HCT116 (cell line): ENCODE measurements at regions not wholly inside any gene's neighbourhood (a gene's known extent, or its start where the extent isn't known, plus 50 kb on each side); places are given as distances from the start of the nearest gene placed in this dataset.

Experiments
- ATAC-seq: fragments of 200-7000 bp; cut with Tn5 transposase; 2 replicates; pipeline ENCODE4 v1.9.1; 2020; ENCODE audit warnings: mild to moderate bottlenecking, moderate library complexity
- BruUV-seq: library from RNA; stranded (reverse); fragments of 400-500 nt; replicated peaks from 2 replicates; lab custom pipeline; 2021; lab: Mats Ljungman, UMichigan
- CTCF ChIA-PET: fragments of 300-600 bp; sonication (Branson Sonifier 250); formaldehyde crosslinking; loops from one replicate; lab custom pipeline; 2021; ENCODE audit warnings: antibody characterized with exemption; lab: Charles Lee
- POLR2A ChIA-PET: fragments of 300-600, 350-600 bp; sonication (Branson Sonifier 250); formaldehyde crosslinking; loops from one replicate; lab custom pipeline; 2021; ENCODE audit warnings: antibody characterized with exemption; lab: Charles Lee
- RAD21 ChIA-PET, 2 experiments: fragments of 300-600 bp; sonication (Branson Sonifier 250); formaldehyde crosslinking; loops; one replicate each; lab custom pipeline; 2023; ENCODE audit warnings: low total read pairs in 2 of 2; ENCODE audit not compliant: uncharacterized antibody in 2 of 2, unreplicated experiment in 2 of 2, low non-redundant PET in 1 of 2; lab: Charles Lee
- DNase-seq: peaks from one replicate; pipeline ENCODE4 v3.0.0-alpha.2; 2010; ENCODE audit warnings: low read depth, low spot score
- H2AFZ ChIP-seq: fragments of 200-600 bp; shearing (Covaris generic), sonication (generic); 2 replicates; pipeline ENCODE4 v1.6.1; 2017; ENCODE audit warnings: low read depth, mixed run types, mixed read lengths, antibody characterized with exemption, low read length; ENCODE audit not compliant: poor library complexity, severe bottlenecking
- H3K27ac ChIP-seq: 2 replicates; pipeline ENCODE4 v1.5.1; 2012; ENCODE audit warnings: low read depth, low read length
- H3K27me3 ChIP-seq: fragments of 200-600 bp; sonication (generic); 2 replicates; pipeline ENCODE4 v1.6.1; 2016; ENCODE audit warnings: mixed run types, low read length, mixed read lengths; ENCODE audit not compliant: insufficient read depth
- H3K36me3 ChIP-seq, 2 experiments: fragments of 200-500 bp in 1 of 2; fragments of 200-600 bp in 1 of 2; sonication (Bioruptor generic) in 1 of 2; sonication (generic) in 1 of 2; 2 replicates each; pipeline versions ENCODE4 v1.5.1 to v1.6.1; 2014 to 2016; ENCODE audit warnings: low read length in 2 of 2, inconsistent platforms in 1 of 2, mixed read lengths in 1 of 2, mixed run types in 1 of 2; ENCODE audit not compliant: insufficient read depth in 2 of 2, control insufficient read depth in 1 of 2
- H3K4me1 ChIP-seq, 2 experiments: fragments of 200-600 bp in 1 of 2; sonication (generic) in 1 of 2; 2 replicates each; pipeline versions ENCODE4 v1.5.1 to v1.6.1; 2012 to 2017; ENCODE audit warnings: low read length in 2 of 2, inconsistent platforms in 1 of 2, mild to moderate bottlenecking in 1 of 2, mixed read lengths in 1 of 2, mixed run types in 1 of 2, moderate library complexity in 1 of 2; ENCODE audit not compliant: insufficient read depth in 2 of 2, control insufficient read depth in 1 of 2
- H3K4me2 ChIP-seq: fragments of 200-600 bp; sonication (generic); 2 replicates; pipeline ENCODE4 v1.6.1; 2017; ENCODE audit warnings: mixed run types, low read length, mixed read lengths
- H3K4me3 ChIP-seq, 2 experiments: fragments of 200-600 bp in 1 of 2; sonication (generic) in 1 of 2; replicated peaks in 1 of 2; 2 replicates each; pipeline ENCODE4 v1.5.1; 2011 to 2016; ENCODE audit warnings: low read length in 2 of 2, control low read depth in 1 of 2, low read depth in 1 of 2, mild to moderate bottlenecking in 1 of 2, mixed read lengths in 1 of 2, mixed run types in 1 of 2
- H3K79me2 ChIP-seq: fragments of 200-600 bp; sonication (generic); 2 replicates; pipeline ENCODE4 v1.6.1; 2017; ENCODE audit warnings: mild to moderate bottlenecking, mixed run types, low read length, moderate library complexity, mixed read lengths; ENCODE audit not compliant: insufficient read depth
- H3K9ac ChIP-seq: fragments of 200-600 bp; sonication (generic); 2 replicates; pipeline ENCODE4 v1.6.1; 2016; ENCODE audit warnings: low read length, mixed read lengths
- H3K9me2 ChIP-seq: fragments of 200-600 bp; sonication (generic), shearing (Covaris generic); 2 replicates; pipeline ENCODE4 v1.6.1; 2017; ENCODE audit warnings: mixed run types, mild to moderate bottlenecking, moderate library complexity; ENCODE audit not compliant: insufficient read depth
- H3K9me3 ChIP-seq, 2 experiments: fragments of 200-500 bp in 1 of 2; fragments of 200-600 bp in 1 of 2; sonication (Bioruptor generic) in 1 of 2; sonication (generic) in 1 of 2; 2 replicates each; pipeline ENCODE4 v1.6.1; 2014 to 2017; ENCODE audit warnings: low read length in 2 of 2, mixed read lengths in 2 of 2, inconsistent platforms in 1 of 2, low read depth in 1 of 2, mild to moderate bottlenecking in 1 of 2, mixed run types in 1 of 2, moderate library complexity in 1 of 2; ENCODE audit not compliant: control insufficient read depth in 1 of 2, insufficient read depth in 1 of 2
- H4K20me1 ChIP-seq: fragments of 200-600 bp; sonication (generic), shearing (Covaris generic); 2 replicates; pipeline ENCODE4 v1.6.1; 2017; ENCODE audit warnings: mixed run types, mild to moderate bottlenecking, moderate library complexity; ENCODE audit not compliant: insufficient read depth
- CBX3 ChIP-seq: IDR thresholded peaks from 2 replicates; pipeline ENCODE4 v1.6.1; 2012; ENCODE audit warnings: low read depth
- EGR1 ChIP-seq: IDR thresholded peaks from 2 replicates; pipeline ENCODE4 v1.6.1; 2012; ENCODE audit warnings: low read depth
- ELF1 ChIP-seq: IDR thresholded peaks from 2 replicates; pipeline ENCODE4 v1.6.1; 2012; ENCODE audit warnings: low read depth, borderline replicate concordance
- EZH2 ChIP-seq: fragments of 200-600 bp; sonication (generic); IDR thresholded peaks from 2 replicates; pipeline ENCODE4 v1.6.1; 2017; ENCODE audit warnings: antibody characterized with exemption, mixed run types
- FOSL1 ChIP-seq: IDR thresholded peaks from 2 replicates; pipeline ENCODE4 v1.6.1; 2012; ENCODE audit warnings: low read depth
- JUND ChIP-seq: IDR thresholded peaks from 2 replicates; pipeline ENCODE4 v1.6.1; 2012
- MAX ChIP-seq: IDR thresholded peaks from 2 replicates; pipeline ENCODE4 v1.6.1; 2012
- POLR2A ChIP-seq: IDR thresholded peaks from 2 replicates; pipeline ENCODE4 v1.7.0; 2011; ENCODE audit warnings: borderline replicate concordance; ENCODE audit not compliant: insufficient read depth, insufficient read length; ENCODE audit errors: extremely low read depth
- SIN3A ChIP-seq: IDR thresholded peaks from 2 replicates; pipeline ENCODE4 v1.6.1; 2012; ENCODE audit warnings: low read depth
- SRF ChIP-seq: IDR thresholded peaks from 2 replicates; pipeline ENCODE4 v1.6.1; 2012; ENCODE audit warnings: low read depth
- ZBTB33 ChIP-seq: IDR thresholded peaks from 2 replicates; pipeline ENCODE4 v1.6.1; 2011; ENCODE audit warnings: mild to moderate bottlenecking, low read length, moderate library complexity; ENCODE audit not compliant: insufficient replicate concordance; ENCODE audit errors: extremely low read depth
- ZFX ChIP-seq: fragments of 450-650 bp; IDR thresholded peaks from 2 replicates; pipeline ENCODE4 v1.6.1; 2017
- ZNF274 ChIP-seq: fragments of 200-500 bp; sonication (Bioruptor generic); IDR thresholded peaks from 2 replicates; pipeline ENCODE4 v1.6.1; 2014; ENCODE audit warnings: mild to moderate bottlenecking, low read depth, low read length, inconsistent platforms
- intact Hi-C: fragments of 100-400 bp; cut with micrococcal nuclease; formaldehyde crosslinking; loops from 2 replicates; pipeline ENCODE4 v1.10.0; 2022
- TF ChIP-seq, protein P1 (sequence below): IDR thresholded peaks from 2 replicates; pipeline ENCODE4 v1.6.1; 2012; ENCODE audit warnings: low read depth

GRCh38 chr11:127962416-127962815 lies 624.9 kb downstream of the ETS1 start:
- BruUV-seq: no TSS peak
- H3K79me2 ChIP-seq: no peaks in the 10 kb centered on the region
- TF ChIP-seq, protein P1, sequence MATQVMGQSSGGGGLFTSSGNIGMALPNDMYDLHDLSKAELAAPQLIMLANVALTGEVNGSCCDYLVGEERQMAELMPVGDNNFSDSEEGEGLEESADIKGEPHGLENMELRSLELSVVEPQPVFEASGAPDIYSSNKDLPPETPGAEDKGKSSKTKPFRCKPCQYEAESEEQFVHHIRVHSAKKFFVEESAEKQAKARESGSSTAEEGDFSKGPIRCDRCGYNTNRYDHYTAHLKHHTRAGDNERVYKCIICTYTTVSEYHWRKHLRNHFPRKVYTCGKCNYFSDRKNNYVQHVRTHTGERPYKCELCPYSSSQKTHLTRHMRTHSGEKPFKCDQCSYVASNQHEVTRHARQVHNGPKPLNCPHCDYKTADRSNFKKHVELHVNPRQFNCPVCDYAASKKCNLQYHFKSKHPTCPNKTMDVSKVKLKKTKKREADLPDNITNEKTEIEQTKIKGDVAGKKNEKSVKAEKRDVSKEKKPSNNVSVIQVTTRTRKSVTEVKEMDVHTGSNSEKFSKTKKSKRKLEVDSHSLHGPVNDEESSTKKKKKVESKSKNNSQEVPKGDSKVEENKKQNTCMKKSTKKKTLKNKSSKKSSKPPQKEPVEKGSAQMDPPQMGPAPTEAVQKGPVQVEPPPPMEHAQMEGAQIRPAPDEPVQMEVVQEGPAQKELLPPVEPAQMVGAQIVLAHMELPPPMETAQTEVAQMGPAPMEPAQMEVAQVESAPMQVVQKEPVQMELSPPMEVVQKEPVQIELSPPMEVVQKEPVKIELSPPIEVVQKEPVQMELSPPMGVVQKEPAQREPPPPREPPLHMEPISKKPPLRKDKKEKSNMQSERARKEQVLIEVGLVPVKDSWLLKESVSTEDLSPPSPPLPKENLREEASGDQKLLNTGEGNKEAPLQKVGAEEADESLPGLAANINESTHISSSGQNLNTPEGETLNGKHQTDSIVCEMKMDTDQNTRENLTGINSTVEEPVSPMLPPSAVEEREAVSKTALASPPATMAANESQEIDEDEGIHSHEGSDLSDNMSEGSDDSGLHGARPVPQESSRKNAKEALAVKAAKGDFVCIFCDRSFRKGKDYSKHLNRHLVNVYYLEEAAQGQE: no peak
- TF ChIP-seq CBX3 (no peak), MAX (no peak), ZNF274 (no peak), FOSL1 (no peak), ZFX (no peak), SIN3A (no peak), POLR2A (no peak), EZH2 (no peak), JUND (no peak), SRF (no peak), ZBTB33 (no peak), EGR1 (no peak), ELF1 (no peak)
- no peak overlapping the region for H3K27ac ChIP-seq
- H3K9me2 ChIP-seq: no peaks in the 10 kb centered on the region
- no peak overlapping the region for H3K4me2 ChIP-seq
- POLR2A ChIA-PET: no interaction called here
- DNase-seq (no peak), ATAC-seq (no peak)
- CTCF ChIA-PET: no interaction called here
- H3K9me3 ChIP-seq: peaks cover 4 to 6% of the 10 kb centered on the region in 2 experiments; a peak in 2 of 4 replicates
- no peaks in the 10 kb centered on the region for H4K20me1 ChIP-seq
- no peak overlapping the region for H3K4me3 ChIP-seq
- RAD21 ChIA-PET: no interaction called here
- no peaks in the 10 kb centered on the region for H3K36me3 ChIP-seq
- intact Hi-C loops: no loop called here
- no peak overlapping the region for H3K9ac ChIP-seq
- no peaks in the 10 kb centered on the region for H3K27me3 ChIP-seq
- H3K4me1 ChIP-seq: no peaks in the 10 kb centered on the region
- no peak overlapping the region for H2AFZ ChIP-seq
